ENCODE measurements at regions not wholly inside any gene's neighbourhood (a gene's known extent, or its start where the extent isn't known, plus 50 kb on each side); places are given as distances from the start of the nearest gene placed in this dataset.

DNA sequence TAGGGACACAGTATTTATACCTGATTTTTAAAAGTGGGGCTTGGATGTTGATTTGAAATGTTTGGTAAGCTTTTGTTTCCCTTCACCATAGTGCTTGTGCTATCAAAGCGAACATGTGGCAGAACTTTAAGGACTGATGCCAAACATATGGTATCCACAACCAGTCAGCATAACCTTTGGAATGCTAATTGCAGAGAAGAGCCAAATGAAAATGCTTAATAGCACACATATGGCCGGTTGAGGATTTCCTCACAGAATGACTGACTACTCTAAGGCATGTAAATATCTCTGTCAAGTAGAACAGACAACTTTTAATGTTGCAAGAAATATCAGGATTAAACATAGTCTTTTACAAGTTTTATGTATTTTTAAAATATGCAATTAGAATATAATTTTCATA, 120.9 kb upstream of the COL3A1 start:
- peak; percentile 42 for DNase-seq

DNA sequence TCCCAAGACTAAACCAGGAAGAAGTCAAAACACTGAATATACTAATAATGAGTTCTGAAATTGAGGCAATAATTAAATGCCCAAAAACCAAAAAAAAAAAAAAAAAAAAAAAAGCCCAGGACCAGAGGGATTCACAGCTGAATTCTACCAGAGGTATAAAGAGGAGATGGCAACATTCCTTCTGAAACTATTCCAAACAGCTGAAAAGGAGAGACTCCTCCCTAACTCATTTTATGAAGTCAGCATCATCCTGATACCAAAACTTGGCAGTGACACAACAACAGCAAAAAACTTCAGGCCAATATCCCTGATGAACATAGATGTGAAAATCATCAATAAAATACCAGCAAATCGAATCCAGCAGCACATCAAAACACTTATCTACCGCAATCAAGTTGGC, 108.5 kb upstream of the COL3A1 start:
- no peak for DNase-seq

DNA sequence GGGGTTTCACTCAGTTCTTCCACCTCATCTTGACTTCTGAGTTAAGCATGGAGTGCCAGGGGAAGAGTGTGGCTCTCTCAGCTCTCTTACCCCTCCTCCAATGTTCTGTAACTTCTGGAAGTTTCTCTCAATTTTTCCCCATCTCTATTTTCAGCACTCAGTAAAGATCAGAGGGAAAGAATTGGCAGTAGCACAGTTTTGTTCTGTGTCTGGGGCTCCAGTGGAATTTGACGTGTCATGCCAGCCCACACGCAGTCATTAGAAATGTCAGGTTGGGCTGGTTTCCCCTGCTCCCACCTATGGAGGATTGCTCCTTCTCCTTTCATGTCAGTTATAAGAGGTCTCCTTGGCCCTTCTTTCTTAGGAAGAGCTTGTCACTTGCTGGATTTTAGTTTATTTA, 104.6 kb upstream of the COL3A1 start:
- DNase-seq, result peak; percentile 56

DNA sequence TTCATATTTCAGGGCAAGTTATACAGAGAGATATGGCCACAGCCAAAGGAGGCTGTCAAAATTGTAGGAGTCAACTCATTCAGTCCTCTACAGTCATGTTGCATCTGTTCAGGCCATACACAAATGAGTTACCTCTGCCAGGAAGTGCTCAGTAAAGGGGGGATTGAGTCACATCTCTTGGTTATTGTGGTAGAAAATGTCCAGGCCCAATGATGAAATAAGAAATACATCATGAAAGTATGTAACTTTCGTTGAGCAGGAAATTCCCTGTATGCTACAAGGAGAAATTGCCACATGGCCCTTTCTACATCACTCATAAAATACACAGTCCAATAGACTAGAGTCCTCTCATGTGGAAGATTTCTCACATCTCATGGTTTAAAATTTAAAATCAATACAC, 103.9 kb upstream of the COL3A1 start:
- no peak for DNase-seq

DNA sequence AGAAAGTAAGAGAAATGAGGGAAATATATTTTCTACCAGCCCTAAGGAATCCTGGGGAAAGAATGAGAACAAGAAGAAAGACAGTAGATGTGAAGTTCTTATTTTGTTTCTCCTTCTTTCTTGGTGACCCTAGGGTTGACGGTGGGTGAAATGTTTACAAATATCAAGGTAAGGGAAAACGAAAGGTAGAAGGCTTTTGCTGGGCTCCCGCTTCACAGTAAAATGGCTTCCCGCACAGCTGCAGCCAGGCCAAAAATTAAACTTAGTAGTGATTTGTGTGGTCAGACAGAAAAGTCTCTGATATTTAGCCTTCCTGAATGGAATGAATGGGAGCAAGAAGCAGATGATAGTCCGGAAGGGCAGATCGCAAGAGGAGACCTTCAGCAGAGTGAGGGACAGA, 99.1 kb upstream of the COL3A1 start:
- DNase-seq, result no peak

DNA sequence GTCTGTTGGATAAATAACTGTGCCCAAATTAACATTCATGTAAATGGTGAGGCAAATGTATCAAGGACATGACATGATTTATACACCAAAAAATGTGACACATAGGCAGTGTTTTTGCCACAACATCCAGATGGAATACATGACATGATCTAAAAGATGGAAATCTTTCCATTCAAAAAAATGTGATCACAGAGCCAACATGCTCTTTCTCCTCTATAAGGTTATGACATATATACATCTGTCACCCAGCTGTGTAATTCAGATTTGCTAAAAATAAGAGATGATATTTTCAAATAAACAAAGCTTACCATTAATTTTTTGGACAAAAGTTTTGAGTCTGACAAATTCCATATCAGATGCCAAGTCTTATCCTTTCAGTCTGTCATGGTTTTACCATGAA, 95.5 kb upstream of the COL3A1 start:
- DNase-seq, result no peak

DNA sequence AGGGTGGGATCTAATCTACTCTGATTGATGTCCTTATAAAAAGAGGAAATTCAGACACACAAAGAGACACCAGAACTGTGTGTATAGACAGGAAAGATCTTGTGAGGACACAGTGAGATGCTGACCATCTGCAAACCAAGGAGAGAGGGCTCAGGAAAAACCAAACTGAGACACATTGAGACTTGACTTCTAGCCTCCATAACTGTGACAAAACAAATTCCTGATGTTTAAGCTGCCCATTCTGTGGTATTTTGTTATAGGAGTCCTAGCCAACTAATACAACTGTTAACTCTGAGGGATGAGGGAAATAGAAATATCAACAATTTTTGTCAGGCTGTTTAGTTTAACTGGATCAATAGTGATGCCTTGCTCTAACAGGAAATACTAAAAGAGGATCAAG, 93.4 kb upstream of the COL3A1 start:
- DNase-seq, result no peak

DNA sequence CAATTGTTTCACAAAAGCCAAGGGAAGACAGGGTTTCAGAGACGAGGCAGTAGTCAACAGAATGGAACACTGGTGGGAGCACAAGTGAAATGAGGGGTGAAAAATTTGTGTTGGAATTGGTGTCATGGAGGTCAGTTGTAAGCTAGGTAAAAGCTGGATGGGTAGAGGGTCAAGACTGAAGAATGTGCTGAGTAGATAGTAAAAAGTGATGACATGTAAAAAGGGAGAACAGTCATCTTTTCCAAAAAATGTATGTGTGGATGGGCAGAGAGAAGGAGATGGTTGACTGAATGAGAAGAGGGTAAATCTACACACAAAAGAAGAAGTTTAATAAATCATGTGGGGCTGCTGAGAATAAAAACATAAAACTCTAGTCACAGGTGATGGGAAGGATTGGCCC, 92.7 kb upstream of the COL3A1 start:
- no peak for DNase-seq

DNA sequence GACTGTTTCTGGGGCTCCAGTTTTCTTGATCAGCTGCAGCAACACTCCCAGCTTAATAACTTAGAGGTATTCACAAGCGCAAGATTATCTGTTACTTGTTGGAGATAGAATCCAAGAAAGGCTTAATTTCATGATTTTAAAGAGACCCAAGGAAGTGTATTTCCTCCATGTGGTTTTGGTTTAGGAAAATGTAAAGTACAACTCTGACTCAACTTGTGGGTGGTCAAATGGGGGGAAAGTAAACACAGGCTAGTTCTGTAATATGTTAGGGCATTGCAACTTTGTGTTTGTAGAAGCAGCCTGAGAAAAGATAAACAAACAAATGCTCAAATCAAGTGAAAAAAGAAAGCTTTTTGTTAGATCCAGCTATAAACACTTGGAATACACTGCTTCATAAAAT, 90.1 kb upstream of the COL3A1 start:
- no peak for DNase-seq

DNA sequence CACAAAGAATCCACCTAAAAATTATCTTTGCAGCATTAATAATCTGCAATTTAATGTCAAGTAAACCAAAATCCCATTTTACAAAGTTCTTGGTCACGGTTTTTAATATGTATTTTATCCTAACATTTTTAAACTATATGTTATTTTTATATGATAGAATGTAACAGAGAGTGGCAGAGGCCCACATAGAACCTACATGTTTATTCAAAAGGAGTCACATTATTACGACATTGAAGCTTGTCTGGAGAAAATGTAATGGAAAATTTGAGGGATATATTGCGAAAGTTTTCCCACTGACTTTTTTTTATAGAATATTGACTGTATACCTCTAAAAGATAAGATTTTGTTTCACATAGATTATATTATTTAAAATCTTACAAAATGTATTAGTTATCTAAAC, 89.7 kb upstream of the COL3A1 start:
- no peak for DNase-seq

DNA sequence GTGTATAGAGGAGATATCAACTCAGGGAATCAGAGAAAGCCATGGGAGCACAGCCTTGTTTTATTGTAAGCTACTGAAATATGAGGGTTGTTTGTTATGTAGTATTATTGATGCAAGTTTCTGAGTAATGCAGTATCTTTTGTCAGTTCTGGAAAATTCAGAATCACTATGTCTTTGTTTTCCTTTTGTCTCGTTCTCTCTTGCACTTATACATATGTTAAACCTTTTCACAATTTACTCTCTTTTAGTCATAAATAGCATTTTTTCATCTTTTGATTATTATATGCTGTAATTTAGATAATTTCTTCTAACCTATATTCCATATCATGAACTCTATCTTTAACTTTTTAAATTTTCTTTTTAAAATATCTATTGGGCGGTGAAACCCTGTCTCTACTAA, 85.0 kb upstream of the COL3A1 start:
- no peak for DNase-seq

DNA sequence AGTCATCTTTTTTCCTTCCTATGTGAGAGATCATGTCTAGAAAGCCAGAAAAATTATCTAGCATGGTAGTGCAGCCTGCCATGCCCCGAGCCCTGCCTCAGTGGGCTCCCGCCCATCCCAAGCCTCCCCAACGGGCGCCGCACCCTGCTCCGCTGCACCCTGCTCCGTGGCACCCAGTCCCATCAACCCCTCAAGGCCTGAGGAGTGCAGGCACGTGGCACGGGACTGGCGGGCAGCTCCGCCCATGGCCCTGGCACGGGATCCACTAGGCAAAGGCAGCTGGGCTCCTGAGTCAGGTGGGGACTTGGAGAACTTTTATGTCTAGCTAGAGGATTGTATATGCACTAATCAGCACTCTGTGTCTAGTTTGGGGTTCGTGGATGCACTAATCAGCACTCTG, 83.4 kb upstream of the COL3A1 start:
- no peak for DNase-seq

DNA sequence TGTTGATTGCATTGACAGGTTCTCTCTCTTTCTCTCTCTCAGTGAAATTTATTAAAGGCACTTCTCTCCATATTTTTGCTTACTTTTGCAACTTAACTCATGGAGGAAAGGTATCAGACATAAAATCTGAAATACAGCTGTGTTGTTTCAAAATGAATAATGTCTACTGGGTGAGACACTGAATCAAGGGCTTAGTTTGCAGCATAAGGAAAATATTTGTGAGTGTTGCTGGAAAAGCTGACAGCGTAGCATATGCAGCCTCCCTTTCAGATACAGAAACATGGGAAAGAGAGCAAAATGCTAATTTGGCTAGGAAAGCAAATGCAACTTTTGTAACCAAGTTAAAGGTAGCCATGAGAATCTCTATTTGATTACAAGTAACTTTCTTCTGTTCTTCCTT, 81.5 kb upstream of the COL3A1 start:
- no peak for DNase-seq

DNA sequence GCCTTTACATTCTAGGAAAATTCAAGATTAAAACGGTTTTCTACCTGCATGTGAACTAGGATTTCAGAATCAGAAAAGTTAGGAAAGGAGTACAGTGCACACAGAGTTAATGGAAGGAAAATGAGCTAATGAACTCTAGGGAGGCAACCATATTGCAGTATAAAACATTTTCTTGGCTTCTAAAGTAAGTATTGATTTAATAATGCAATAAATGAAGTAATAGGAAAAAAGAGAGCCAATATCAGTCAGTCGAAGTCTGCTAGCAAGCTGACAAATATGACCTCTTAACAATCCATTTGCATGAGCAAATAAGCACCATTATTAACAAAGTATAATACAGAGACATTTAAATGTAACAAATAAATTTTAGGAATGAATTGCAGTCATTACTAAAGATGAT, 80.2 kb upstream of the COL3A1 start:
- DNase-seq, result no peak

DNA sequence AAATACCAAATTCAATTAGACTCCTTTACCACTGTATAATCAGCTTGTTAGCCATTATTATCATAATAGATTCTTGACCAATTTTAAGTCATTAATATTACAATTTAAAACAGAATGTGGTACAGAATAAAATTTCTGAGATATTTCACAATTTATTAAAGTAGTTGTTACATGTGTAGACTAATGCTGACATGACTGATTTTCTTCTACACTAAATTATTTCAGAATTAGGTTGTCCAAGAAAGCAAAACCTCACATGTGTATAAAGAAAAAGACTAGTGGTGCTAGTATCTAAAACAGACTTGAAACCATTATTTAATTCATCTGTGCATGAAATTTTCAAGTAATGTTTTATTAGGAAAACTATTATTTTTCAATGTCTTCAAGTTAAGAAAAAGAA, 79.2 kb upstream of the COL3A1 start:
- DNase-seq, result no peak

DNA sequence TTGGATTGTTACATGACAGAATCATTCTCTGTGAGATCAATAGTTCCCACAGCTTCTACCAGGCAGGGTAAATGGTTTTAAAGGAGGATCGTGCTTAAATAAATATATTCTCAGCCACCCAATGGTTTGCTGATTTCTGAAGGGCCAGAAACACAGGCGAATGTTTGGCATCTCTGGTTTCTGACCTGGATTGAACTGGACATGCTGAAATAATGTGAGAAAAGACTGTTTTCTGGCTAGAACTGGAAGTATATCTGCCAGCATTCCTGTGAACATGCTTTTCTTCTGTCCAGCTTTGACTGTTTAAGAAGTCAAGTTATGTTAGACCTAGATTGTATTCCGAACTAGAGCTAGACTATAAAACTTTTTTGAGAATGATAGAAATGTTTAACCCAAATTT, 77.1 kb upstream of the COL3A1 start:
- DNase-seq, result peak; percentile 64

DNA sequence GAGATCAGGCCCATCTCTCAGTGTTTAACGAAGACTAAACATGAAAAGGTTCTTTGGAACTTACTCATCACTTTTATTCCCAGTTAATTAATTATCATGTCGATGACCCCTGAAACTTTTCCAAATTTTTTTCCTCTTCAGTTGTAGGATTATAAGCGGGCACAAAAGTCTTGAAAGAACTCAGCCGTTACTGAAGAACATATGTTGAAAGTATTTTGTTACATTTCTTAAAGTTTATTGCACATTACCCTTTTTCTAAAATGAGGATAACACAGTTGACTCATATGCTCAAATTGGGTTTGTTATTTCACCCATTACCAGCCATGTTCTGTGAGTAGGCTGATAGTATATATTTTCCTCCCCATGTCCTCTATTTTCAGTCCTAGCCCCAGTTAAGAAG, 75.9 kb upstream of the COL3A1 start:
- no peak for DNase-seq

DNA sequence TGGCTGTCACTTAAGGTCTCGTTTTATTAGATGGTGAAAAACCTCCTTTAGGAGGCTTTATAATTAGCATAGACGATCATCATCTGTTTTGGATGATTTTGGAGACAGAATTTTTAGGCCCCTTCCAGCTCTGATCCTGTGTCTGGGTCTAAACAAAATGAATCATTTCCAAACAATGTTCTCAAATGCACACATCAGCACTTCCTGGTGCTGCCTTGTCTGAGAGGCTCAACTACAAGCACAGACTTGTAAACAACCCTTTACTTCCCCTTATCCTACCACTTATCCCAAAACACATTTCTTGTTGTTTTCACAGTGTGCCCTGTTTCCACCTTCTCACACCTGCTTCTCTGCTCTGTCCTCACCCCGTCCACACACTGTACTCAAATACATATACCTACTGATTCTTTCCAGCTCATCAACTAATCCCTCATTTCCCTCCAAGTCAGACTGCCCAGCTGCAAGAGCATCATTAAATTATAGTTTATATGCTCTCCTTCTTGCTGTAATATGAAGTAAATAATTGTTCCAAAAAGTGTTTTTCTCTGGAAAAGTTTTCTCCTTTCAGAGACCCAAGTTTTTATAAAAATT, 71.2 kb upstream of the COL3A1 start:
- no peak for DNase-seq

DNA sequence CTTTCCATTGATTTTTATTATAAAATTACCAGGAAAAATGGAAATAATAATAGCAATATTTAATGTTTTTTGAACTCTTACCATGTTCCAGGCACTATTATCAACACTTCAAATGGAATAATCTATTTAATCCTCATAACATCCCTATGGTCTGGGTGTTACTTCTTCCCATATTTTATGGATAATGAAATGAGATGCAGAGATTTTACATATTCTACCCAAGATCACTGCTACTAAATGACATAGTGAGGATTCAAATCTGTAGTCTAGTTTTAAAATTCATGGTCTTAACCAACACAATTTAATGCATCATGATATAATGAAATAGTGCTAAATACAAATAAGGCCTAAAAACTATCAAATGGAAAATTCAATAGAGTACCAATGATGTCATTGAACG, 70.4 kb upstream of the COL3A1 start:
- DNase-seq, result no peak

DNA sequence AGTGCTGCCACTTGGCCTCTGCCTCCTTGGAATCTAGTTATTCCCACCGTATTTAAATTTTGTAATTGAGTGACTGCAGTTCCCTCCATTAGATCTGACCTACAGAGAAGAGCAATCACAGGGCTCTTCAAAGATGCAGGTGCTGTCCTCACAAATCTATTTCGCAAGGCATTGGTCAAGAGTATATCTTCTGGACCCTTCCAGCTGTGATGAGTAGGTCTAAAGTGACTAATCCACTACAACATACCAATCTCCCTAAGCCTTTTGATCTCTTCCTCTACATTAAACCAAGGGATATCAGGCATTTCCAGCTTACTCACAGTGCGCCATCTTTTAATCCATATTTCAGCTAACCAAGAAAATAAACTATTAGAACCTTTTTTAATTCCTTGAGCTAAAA, 65.1 kb upstream of the COL3A1 start:
- no peak for DNase-seq

DNA sequence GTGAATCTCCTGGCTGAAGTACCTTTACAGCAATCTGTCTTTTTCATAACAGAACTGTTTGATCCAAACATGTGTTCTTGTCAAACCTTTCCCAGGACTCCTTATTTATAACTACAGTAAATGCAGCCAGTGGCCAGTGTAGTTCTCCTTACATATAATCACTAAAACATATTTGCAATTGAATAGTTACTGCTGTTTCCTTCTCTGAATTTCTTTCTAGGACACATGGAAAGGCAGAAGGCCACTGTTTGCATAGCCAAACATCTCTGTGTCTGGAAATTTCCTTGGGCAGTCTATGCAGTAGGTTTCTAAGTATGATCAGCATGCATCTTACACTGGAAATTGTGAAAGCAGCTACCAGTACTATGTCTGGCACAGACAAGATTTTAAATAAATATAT, 57.4 kb upstream of the COL3A1 start:
- DNase-seq, result peak; percentile 41

DNA sequence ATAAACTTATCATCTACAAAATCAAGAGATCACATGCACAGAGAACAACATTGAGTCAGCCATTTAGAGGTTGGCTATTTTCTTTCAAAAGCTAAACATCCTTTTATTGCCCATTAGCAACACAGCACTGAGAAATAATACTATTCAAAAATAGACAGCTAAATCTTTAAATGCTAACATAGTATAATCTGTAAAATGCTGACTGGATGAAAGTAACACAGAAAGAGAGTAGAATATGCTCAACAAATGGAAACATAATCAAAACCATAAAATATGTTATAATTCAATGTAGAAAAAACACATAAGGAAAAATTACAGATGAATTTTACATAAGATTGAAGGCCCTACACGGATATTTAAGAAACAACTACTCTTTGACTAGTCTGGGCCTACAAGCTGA, 56.5 kb upstream of the COL3A1 start:
- DNase-seq, result no peak

DNA sequence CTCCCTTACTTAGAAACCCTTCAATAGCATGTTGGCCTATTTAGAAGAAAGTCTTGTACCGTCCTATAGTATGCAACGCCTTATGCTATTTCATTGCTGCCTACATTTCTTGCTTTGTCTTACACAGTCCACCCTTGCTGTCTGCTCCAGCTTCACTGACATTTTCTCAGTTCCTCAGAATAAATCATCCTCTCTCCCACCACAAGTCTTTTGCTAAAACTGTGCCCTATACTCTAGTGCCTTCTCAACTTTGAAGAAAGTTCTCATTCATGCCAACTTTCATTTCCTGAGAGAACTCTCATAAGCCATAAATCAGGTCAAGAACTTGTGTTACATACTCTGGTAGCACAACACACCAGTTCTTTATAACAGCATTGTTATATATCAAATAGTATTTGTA, 54.3 kb upstream of the COL3A1 start:
- no peak for DNase-seq

DNA sequence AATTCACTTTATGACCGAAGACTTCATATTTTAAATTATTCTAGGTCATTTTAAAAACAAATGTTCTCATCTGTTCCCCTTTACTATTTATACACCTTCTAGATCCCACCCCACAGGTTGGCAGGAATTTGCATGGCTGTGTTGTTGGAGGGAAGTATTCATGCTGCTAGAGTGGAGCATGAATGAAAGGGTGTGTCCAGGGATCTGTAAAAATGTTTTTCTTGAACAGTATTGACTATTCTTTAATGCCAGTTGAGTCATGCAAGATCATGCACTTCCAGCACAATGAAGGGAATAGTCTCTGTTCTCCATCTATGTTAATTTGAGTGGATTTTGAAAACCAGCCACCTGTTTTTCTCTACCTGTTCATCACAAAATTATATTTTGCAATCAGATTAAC, 52.0 kb upstream of the COL3A1 start:
- DNase-seq, result no peak
